ENCODE measurements at regions not wholly inside any gene's neighbourhood (a gene's known extent, or its start where the extent isn't known, plus 50 kb on each side); places are given as distances from the start of the nearest gene placed in this dataset.

- no peak overlapping the region for H3K4me3 ChIP-seq (ENCODE audit: insufficient read depth, low read depth, low read length)
- 33% methylated on average over 2 of the region's 4 CpGs; no CpG with 5 or more reads in 1 of the 2 experiments for WGBS, 2 experiments (ENCODE audit: extremely low coverage in 2 of 2, insufficient read length in 1 of 2)
- no peak overlapping the region for H2BK5ac ChIP-seq (ENCODE audit: low read depth, low read length, poor library complexity, severe bottlenecking)
- no peaks in the 10 kb centered on the region for H3K9me1 ChIP-seq (ENCODE audit: insufficient read depth, low read length)
- H3K9me3 ChIP-seq (ENCODE audit: control insufficient read depth, insufficient read depth, low read length) = peaks cover 18% of the 10 kb centered on the region
- no peak overlapping the region for H3K4me2 ChIP-seq (ENCODE audit: low read depth, low read length)
- H2AFZ ChIP-seq (replicated peaks; ENCODE audit: low read length, poor library complexity) = no peak overlapping the region
- POLR2A ChIA-PET (ENCODE audit: unreplicated experiment) = interaction anchor here (0.6 kb wide), 1 partner anchor 1193 kb away, joined by 3 read pairs; no protein-coding TSS in a partner anchor
- no peak overlapping the region for H3K56ac ChIP-seq (ENCODE audit: extremely low read depth, insufficient read depth, low read length)
- H3K14ac ChIP-seq (replicated peaks; ENCODE audit: low read depth, low read length) = no peak overlapping the region
- DNase-seq = no peak
- H3K4ac ChIP-seq (ENCODE audit: low read depth, low read length) = no peak overlapping the region
- H2BK20ac ChIP-seq (ENCODE audit: low read depth, low read length) = no peak overlapping the region
- no peak overlapping the region for H2BK120ac ChIP-seq (ENCODE audit: low read depth, low read length)
- H3K9ac ChIP-seq (ENCODE audit: low read depth, low read length) = no peak overlapping the region
- no peak overlapping the region for H2BK15ac ChIP-seq (ENCODE audit: low read depth, low read length)
- H4K5ac ChIP-seq (ENCODE audit: low read depth, low read length) = no peak overlapping the region
- no peak overlapping the region for H4K91ac ChIP-seq (ENCODE audit: insufficient read depth, low read depth, low read length)
- no peaks in the 10 kb centered on the region for H3K79me1 ChIP-seq (ENCODE audit: low read depth in 1 of 2, low read length in 2 of 2)
- H3K27ac ChIP-seq (ENCODE audit: insufficient read depth, low read length) = no peak overlapping the region
- H3K18ac ChIP-seq (ENCODE audit: low read depth, low read length) = no peak overlapping the region
- intact Hi-C loops (cut with micrococcal nuclease) (no loop called here), dilution Hi-C loops (cut with HindIII; ENCODE audit: low sequenced_read_pairs, unreplicated experiment) (no loop called here), in situ Hi-C loops (cut with MboI; ENCODE audit: low sequenced_read_pairs) (no loop called here)
- no peak overlapping the region for H2AK9ac ChIP-seq (replicated peaks; ENCODE audit: low read depth, low read length, poor library complexity)
- CTCF ChIA-PET = no interaction called here
- H3K36me3 ChIP-seq (ENCODE audit: control insufficient read depth, insufficient read depth, low read length) = no peaks in the 10 kb centered on the region
- no peak overlapping the region for H4K8ac ChIP-seq (ENCODE audit: low read depth in 2 of 2, low read length in 2 of 2)
- ATAC-seq (ENCODE audit: low read depth) = no peak
- H3K23ac ChIP-seq (ENCODE audit: low read depth, low read length) = no peak overlapping the region
- BruUV-seq (replicated peaks) = no TSS peak
- no peaks in the 10 kb centered on the region for H3K4me1 ChIP-seq (ENCODE audit: control insufficient read depth, insufficient read depth, low read length)
- no peaks in the 10 kb centered on the region for H4K20me1 ChIP-seq (ENCODE audit: insufficient read depth, low read length)
- TF ChIP-seq SMC3 (IDR thresholded peaks at IDR 0.05; ENCODE audit: low read depth, low read length) (no peak), CEBPB (IDR thresholded peaks at IDR 0.05; ENCODE audit: low read depth, low read length) (no peak), RAD21 (IDR thresholded peaks at IDR 0.05; ENCODE audit: low read length) (no peak), RFX5 (IDR thresholded peaks at IDR 0.05; ENCODE audit: low read depth, low read length) (no peak), BHLHE40 (IDR thresholded peaks at IDR 0.05; ENCODE audit: low read depth, low read length) (no peak), MXI1 (IDR thresholded peaks at IDR 0.05; ENCODE audit: borderline replicate concordance, low read depth, low read length) (no peak), CTCF (conservative IDR thresholded peaks at IDR 0.05; ENCODE audit: low read depth, low read length) (no peak), NFE2L2 (IDR thresholded peaks at IDR 0.05; ENCODE audit: low read depth, low read length) (no peak), FOS (IDR thresholded peaks at IDR 0.05; ENCODE audit: low read depth, low read length) (no peak), RCOR1 (IDR thresholded peaks at IDR 0.05; ENCODE audit: insufficient replicate concordance, low read length) (no peak), ELK1 (IDR thresholded peaks at IDR 0.05; ENCODE audit: borderline replicate concordance, low read depth, low read length) (no peak), CHD1 (IDR thresholded peaks at IDR 0.05; ENCODE audit: low read depth, low read length) (no peak), MAZ (IDR thresholded peaks at IDR 0.05; ENCODE audit: borderline replicate concordance, low read depth, low read length) (no peak), MAFK (IDR thresholded peaks at IDR 0.05; ENCODE audit: low read depth, low read length) (no peak), POLR2A (IDR thresholded peaks at IDR 0.05; ENCODE audit: low read depth, low read length) (no peak), USF2 (IDR thresholded peaks at IDR 0.05; ENCODE audit: low read depth, low read length) (no peak)
- H2AK5ac ChIP-seq (ENCODE audit: low read depth, low read length) = no peak overlapping the region
- no peaks in the 10 kb centered on the region for H3K27me3 ChIP-seq (ENCODE audit: control insufficient read depth, insufficient read depth, low read length)
Observed at GRCh38 chr10:1935912-1936311, 198.6 kb upstream of the ADARB2 start.
